ENCODE measurements at regions not wholly inside any gene's neighbourhood (a gene's known extent, or its start where the extent isn't known, plus 50 kb on each side); places are given as distances from the start of the nearest gene placed in this dataset.

DNA sequence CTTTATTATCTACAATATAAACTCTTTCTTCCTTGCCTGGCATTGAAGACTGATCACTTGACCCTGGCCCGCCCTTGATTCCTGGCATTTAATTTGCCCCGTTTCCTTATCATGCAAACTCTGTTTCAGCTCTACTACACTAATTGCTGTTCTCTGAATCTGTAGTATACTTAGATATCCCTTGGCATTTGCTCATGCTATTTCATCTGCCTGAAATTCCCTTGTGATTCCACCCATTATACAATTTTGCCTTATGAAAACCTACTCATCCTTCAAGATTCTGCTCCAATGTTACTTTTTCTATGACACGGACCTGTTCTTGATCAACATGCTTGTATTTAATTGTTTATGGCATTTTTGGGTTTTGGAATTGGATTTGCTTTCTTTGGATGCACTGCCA is 459.9 kb upstream of the AMOT start:
- DNase-seq, result no peak
- H3K27me3 Mint-ChIP-seq, result no peaks in the 10 kb centered on the region
- Histone ChIP-seq H3K27ac (ENCODE audit: insufficient read depth, low read length, poor library complexity, severe bottlenecking) (no peak overlapping the region), H3K27me3 (ENCODE audit: control insufficient read depth, insufficient read depth, low read length) (no peaks in the 10 kb centered on the region), H3K4me3 (ENCODE audit: low read depth, low read length) (no peak overlapping the region), H3K36me3 (ENCODE audit: control insufficient read depth, insufficient read depth, low read length) (no peaks in the 10 kb centered on the region), H3K9me3 (ENCODE audit: control insufficient read depth in 2 of 2, low read length in 2 of 2) (no peaks in the 10 kb centered on the region), H3K4me1 (ENCODE audit: control insufficient read depth, insufficient read depth, low read length, poor library complexity, severe bottlenecking) (no peaks in the 10 kb centered on the region)
- H3K36me3 Mint-ChIP-seq, result no peaks in the 10 kb centered on the region
- H3K27ac Mint-ChIP-seq, result peak overlapping the region in 1 of 3 donors; percentile 64
- ATAC-seq (ENCODE audit: low read depth in 2 of 2), result no peak
- H3K4me1 Mint-ChIP-seq, result peaks cover 0 to 5% (median 0%) of the 10 kb centered on the region in 4 donors
- H3K4me3 Mint-ChIP-seq, result no peak overlapping the region
- H3K9me3 Mint-ChIP-seq, result peaks cover 0 to 8% (median 1%) of the 10 kb centered on the region in 7 donors

DNA sequence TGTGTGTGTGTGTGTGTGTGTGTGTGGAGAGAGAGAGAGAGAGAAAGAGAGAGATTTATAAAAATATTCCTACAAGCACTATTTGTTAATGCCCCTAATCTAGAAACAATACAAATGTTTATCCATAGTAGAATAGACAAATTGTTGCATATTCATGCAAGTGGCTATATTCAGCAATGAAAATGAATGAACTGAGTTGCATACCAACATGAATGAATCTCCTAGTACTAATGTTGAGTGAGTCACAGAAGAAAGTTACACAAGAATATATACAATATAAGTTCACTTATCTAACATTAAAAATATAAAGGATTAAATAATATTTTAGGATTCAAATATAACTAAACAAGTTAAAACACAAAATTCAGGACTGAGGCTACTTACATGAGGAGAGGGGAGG is 456.8 kb upstream of the AMOT start:
- H3K27ac ChIP-seq (ENCODE audit: insufficient read depth, low read length, poor library complexity, severe bottlenecking), result no peak overlapping the region
- Mint-ChIP-seq H3K4me1 (peaks cover 0 to 5% (median 0%) of the 10 kb centered on the region in 4 donors), H3K27me3 (no peaks in the 10 kb centered on the region), H3K4me3 (no peak overlapping the region), H3K9me3 (peaks cover 0 to 8% (median 1%) of the 10 kb centered on the region in 7 donors), H3K36me3 (no peaks in the 10 kb centered on the region), H3K27ac (no peak overlapping the region)
- H3K36me3 ChIP-seq (ENCODE audit: control insufficient read depth, insufficient read depth, low read length), result no peaks in the 10 kb centered on the region
- H3K4me1 ChIP-seq (ENCODE audit: control insufficient read depth, insufficient read depth, low read length, poor library complexity, severe bottlenecking), result no peaks in the 10 kb centered on the region
- no peak for ATAC-seq (ENCODE audit: low read depth in 2 of 2)
- no peak overlapping the region for H3K4me3 ChIP-seq (ENCODE audit: low read depth, low read length)
- no peaks in the 10 kb centered on the region for H3K27me3 ChIP-seq (ENCODE audit: control insufficient read depth, insufficient read depth, low read length)
- H3K9me3 ChIP-seq (ENCODE audit: control insufficient read depth in 2 of 2, low read length in 2 of 2), result no peaks in the 10 kb centered on the region
- DNase-seq, result no peak

DNA sequence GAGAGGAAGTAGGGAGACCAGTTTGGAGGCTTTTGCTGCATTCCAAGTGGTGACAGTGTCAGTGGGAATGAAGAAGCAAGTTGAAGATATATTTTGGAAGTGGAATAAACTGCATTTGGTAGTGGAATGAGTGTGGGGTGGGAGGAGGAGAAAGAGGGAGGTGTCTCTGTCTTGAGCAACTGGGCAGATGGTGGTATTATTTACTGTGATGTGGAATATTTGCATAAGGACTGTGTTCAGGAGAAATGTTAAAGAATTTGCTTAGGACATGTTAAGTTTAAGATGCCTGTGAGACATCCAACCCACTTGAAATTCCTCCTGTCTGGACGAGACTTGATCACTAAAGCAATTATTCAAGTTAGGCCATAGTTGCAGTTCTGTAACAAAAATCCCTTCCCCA is 448.9 kb upstream of the AMOT start:
- H3K4me1 ChIP-seq (ENCODE audit: control insufficient read depth, insufficient read depth, low read length, poor library complexity, severe bottlenecking), result no peaks in the 10 kb centered on the region
- Mint-ChIP-seq H3K27me3 (no peaks in the 10 kb centered on the region), H3K4me3 (no peak overlapping the region), H3K27ac (no peak overlapping the region), H3K36me3 (no peaks in the 10 kb centered on the region), H3K9me3 (peaks cover 0 to 3% (median 0%) of the 10 kb centered on the region in 7 donors), H3K4me1 (no peaks in the 10 kb centered on the region)
- no peaks in the 10 kb centered on the region for H3K36me3 ChIP-seq (ENCODE audit: control insufficient read depth, insufficient read depth, low read length)
- no peak overlapping the region for H3K27ac ChIP-seq (ENCODE audit: insufficient read depth, low read length, poor library complexity, severe bottlenecking)
- H3K4me3 ChIP-seq (ENCODE audit: low read depth, low read length), result no peak overlapping the region
- ATAC-seq (ENCODE audit: low read depth in 2 of 2) (no peak), DNase-seq (no peak)
- no peaks in the 10 kb centered on the region for H3K27me3 ChIP-seq (ENCODE audit: control insufficient read depth, insufficient read depth, low read length)
- H3K9me3 ChIP-seq (ENCODE audit: control insufficient read depth in 2 of 2, low read length in 2 of 2), result no peaks in the 10 kb centered on the region

DNA sequence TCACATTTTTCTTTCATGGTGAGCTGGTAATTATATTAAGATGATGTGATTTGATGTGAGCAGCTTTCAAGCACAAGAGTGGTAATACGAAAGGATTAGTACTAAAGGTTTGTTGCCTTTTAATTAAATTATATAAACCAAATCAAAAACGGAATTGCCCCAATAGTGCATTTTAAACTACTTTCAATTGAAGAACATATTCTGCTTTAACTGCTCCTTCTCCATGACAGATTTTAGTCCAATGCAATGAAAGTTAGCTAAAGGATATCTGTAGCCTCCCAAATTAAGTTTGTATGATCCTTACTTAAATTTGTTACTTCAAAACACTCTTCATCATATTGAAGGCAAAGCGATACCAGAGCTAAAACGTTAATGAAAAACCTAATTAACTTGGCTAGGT is 447.1 kb upstream of the AMOT start:
- ATAC-seq (ENCODE audit: low read depth in 2 of 2), result no peak
- H3K27ac ChIP-seq (ENCODE audit: insufficient read depth, low read length, poor library complexity, severe bottlenecking), result no peak overlapping the region
- Mint-ChIP-seq H3K4me1 (no peaks in the 10 kb centered on the region), H3K27me3 (no peaks in the 10 kb centered on the region), H3K4me3 (no peak overlapping the region), H3K9me3 (peaks cover 0 to 3% (median 0%) of the 10 kb centered on the region in 7 donors), H3K27ac (no peak overlapping the region), H3K36me3 (no peaks in the 10 kb centered on the region)
- H3K4me1 ChIP-seq (ENCODE audit: control insufficient read depth, insufficient read depth, low read length, poor library complexity, severe bottlenecking), result no peaks in the 10 kb centered on the region
- no peaks in the 10 kb centered on the region for H3K36me3 ChIP-seq (ENCODE audit: control insufficient read depth, insufficient read depth, low read length)
- DNase-seq, result no peak
- no peak overlapping the region for H3K4me3 ChIP-seq (ENCODE audit: low read depth, low read length)
- no peaks in the 10 kb centered on the region for H3K27me3 ChIP-seq (ENCODE audit: control insufficient read depth, insufficient read depth, low read length)
- no peaks in the 10 kb centered on the region for H3K9me3 ChIP-seq (ENCODE audit: control insufficient read depth in 2 of 2, low read length in 2 of 2)

DNA sequence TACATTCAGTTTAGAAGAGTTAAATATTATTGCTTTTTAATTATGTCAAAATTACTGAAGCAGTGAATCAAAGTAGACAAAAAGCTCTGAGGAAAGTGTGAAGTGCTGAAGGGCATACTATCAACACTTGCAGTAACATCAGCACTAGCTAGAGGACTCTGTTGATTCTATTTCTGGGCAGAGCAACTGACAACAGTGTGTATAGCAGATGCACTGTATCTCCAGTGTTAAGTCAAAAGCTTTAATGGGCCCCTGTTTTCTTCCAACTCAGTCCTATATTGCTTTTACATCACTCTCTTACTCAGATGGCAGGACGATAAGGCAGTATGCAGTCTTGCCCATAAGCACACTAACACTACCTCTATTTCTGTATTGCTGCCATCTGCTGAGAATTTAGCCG is 435.2 kb upstream of the AMOT start:
- Mint-ChIP-seq H3K9me3 (peaks cover 0 to 4% (median 0%) of the 10 kb centered on the region in 7 donors), H3K27me3 (no peaks in the 10 kb centered on the region), H3K27ac (no peak overlapping the region), H3K4me1 (peaks cover 0 to 5% (median 0%) of the 10 kb centered on the region in 4 donors), H3K4me3 (no peak overlapping the region), H3K36me3 (no peaks in the 10 kb centered on the region)
- Histone ChIP-seq H3K9me3 (ENCODE audit: control insufficient read depth in 2 of 2, low read length in 2 of 2) (no peaks in the 10 kb centered on the region), H3K4me1 (ENCODE audit: control insufficient read depth, insufficient read depth, low read length, poor library complexity, severe bottlenecking) (no peaks in the 10 kb centered on the region), H3K36me3 (ENCODE audit: control insufficient read depth, insufficient read depth, low read length) (no peaks in the 10 kb centered on the region), H3K27me3 (ENCODE audit: control insufficient read depth, insufficient read depth, low read length) (no peaks in the 10 kb centered on the region), H3K27ac (ENCODE audit: insufficient read depth, low read length, poor library complexity, severe bottlenecking) (no peak overlapping the region), H3K4me3 (ENCODE audit: low read depth, low read length) (no peak overlapping the region)
- no peak for ATAC-seq (ENCODE audit: low read depth in 2 of 2)
- DNase-seq, result no peak

DNA sequence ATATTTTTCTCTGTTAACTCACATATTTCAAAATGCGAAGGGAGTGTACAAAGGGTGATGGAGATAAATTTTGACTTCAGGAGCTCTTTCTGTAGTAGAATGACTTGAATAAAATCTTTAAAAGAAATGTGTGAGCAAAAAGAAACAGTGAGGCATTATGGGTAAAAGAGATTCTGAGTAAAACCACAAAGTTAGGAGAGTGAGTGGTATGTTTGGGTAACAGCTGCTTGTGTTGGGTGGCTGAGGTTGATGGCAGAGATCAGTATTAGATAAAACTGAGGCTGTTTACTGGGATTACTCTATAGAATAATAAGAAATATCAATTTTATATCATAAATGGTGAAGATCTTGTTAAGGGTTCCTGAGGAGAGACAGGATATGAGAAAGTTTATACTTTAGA is 434.2 kb upstream of the AMOT start:
- Mint-ChIP-seq H3K27ac (no peak overlapping the region), H3K36me3 (no peaks in the 10 kb centered on the region), H3K4me1 (peaks cover 0 to 5% (median 0%) of the 10 kb centered on the region in 4 donors), H3K27me3 (no peaks in the 10 kb centered on the region), H3K9me3 (peaks cover 0 to 4% (median 0%) of the 10 kb centered on the region in 7 donors), H3K4me3 (no peak overlapping the region)
- H3K27ac ChIP-seq (ENCODE audit: insufficient read depth, low read length, poor library complexity, severe bottlenecking), result no peak overlapping the region
- H3K4me3 ChIP-seq (ENCODE audit: low read depth, low read length), result no peak overlapping the region
- ATAC-seq (ENCODE audit: low read depth in 2 of 2) (no peak), DNase-seq (peak in 1 of 3 donors; percentile 13)
- no peaks in the 10 kb centered on the region for H3K4me1 ChIP-seq (ENCODE audit: control insufficient read depth, insufficient read depth, low read length, poor library complexity, severe bottlenecking)
- no peaks in the 10 kb centered on the region for H3K9me3 ChIP-seq (ENCODE audit: control insufficient read depth in 2 of 2, low read length in 2 of 2)
- no peaks in the 10 kb centered on the region for H3K36me3 ChIP-seq (ENCODE audit: control insufficient read depth, insufficient read depth, low read length)
- H3K27me3 ChIP-seq (ENCODE audit: control insufficient read depth, insufficient read depth, low read length), result no peaks in the 10 kb centered on the region

DNA sequence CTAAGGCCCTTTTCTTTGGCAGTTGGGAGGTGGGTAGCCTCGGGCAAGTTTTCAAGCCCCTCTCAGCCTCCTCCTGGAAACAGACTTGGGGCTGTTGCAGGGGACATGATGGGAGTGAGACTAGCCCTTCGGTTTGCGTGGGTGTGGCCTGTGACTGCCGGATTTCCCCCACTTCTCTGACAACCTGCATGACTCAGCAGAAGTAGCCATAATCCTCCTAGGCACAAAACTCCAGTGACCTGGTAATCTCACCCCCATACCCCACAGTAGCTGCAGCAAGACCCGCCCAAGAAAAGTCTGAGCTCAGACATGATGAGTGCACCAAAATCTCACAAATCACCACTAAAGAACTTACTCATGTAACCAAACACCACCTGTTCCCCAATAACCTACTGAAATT is 433.7 kb upstream of the AMOT start:
- no peak for DNase-seq
- Histone ChIP-seq H3K4me1 (ENCODE audit: control insufficient read depth, insufficient read depth, low read length, poor library complexity, severe bottlenecking) (no peaks in the 10 kb centered on the region), H3K27me3 (ENCODE audit: control insufficient read depth, insufficient read depth, low read length) (no peaks in the 10 kb centered on the region), H3K9me3 (ENCODE audit: control insufficient read depth in 2 of 2, low read length in 2 of 2) (no peaks in the 10 kb centered on the region), H3K27ac (ENCODE audit: insufficient read depth, low read length, poor library complexity, severe bottlenecking) (no peak overlapping the region), H3K36me3 (ENCODE audit: control insufficient read depth, insufficient read depth, low read length) (no peaks in the 10 kb centered on the region), H3K4me3 (ENCODE audit: low read depth, low read length) (no peak overlapping the region)
- peaks cover 0 to 5% (median 0%) of the 10 kb centered on the region in 4 donors for H3K4me1 Mint-ChIP-seq
- ATAC-seq (ENCODE audit: low read depth in 2 of 2), result no peak
- H3K4me3 Mint-ChIP-seq, result no peak overlapping the region
- H3K36me3 Mint-ChIP-seq, result no peaks in the 10 kb centered on the region
- H3K27me3 Mint-ChIP-seq, result no peaks in the 10 kb centered on the region
- H3K9me3 Mint-ChIP-seq, result peaks cover 0 to 4% (median 0%) of the 10 kb centered on the region in 7 donors
- H3K27ac Mint-ChIP-seq, result no peak overlapping the region

DNA sequence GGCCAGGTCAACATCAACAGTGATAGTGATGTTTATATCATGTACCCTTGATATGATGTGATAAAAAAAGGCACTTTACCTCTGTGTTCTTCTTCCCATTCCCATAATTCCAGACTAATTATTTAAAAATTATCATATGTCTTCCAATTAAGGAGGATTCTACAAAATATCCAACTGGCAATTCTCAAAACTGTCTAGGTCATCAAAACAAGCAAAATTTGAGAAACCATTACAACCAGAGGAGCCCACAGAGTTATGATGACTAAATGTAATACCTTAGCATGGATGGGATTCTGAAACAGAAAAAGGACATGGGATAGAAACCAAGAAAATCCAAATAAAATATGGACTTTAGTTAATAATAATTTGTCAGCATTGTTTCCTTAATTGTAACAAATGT is 428.6 kb upstream of the AMOT start:
- Histone ChIP-seq H3K4me3 (ENCODE audit: low read depth, low read length) (no peak overlapping the region), H3K9me3 (ENCODE audit: control insufficient read depth in 2 of 2, low read length in 2 of 2) (no peaks in the 10 kb centered on the region), H3K36me3 (ENCODE audit: control insufficient read depth, insufficient read depth, low read length) (no peaks in the 10 kb centered on the region), H3K4me1 (ENCODE audit: control insufficient read depth, insufficient read depth, low read length, poor library complexity, severe bottlenecking) (no peaks in the 10 kb centered on the region), H3K27me3 (ENCODE audit: control insufficient read depth, insufficient read depth, low read length) (no peaks in the 10 kb centered on the region), H3K27ac (ENCODE audit: insufficient read depth, low read length, poor library complexity, severe bottlenecking) (no peak overlapping the region)
- Mint-ChIP-seq H3K9me3 (peaks cover 0 to 4% (median 0%) of the 10 kb centered on the region in 7 donors), H3K4me1 (no peaks in the 10 kb centered on the region), H3K27me3 (no peaks in the 10 kb centered on the region), H3K36me3 (no peaks in the 10 kb centered on the region), H3K4me3 (no peak overlapping the region), H3K27ac (no peak overlapping the region)
- ATAC-seq (ENCODE audit: low read depth in 2 of 2) (no peak), DNase-seq (no peak)
